Suppressor macrophage treated with lipopolysaccharide for 4 hours (primary cell): ENCODE measurements at regions not wholly inside any gene's neighbourhood (a gene's known extent, or its start where the extent isn't known, plus 50 kb on each side); places are given as distances from the start of the nearest gene placed in this dataset.
"Not testable (repeated sequence)": the region's sequence is repeated elsewhere in the genome, so short reads cannot be mapped to it uniquely, and the experiment has no call there.

Source experiments
- DNase-seq: peaks from one replicate; pipeline ENCODE4 v3.0.0-alpha.2; 2020

DNA sequence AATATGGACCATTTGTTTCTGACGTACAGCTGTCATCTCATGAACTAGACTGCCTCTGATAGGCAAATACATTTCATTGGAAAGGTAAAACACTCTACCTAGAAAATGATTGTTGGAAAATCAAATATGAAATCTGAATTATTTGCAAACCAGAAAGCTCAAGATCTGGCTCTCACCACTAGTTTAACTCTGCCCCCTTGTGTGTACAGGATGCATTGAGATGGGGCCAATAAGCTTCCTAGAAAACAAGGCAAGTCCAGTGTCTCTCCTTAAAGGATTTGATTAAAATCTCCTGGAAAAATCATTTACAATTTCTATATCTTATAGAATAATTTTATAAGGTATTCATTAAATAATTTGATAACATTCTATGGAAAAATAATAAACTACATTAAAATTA lies 311.9 kb upstream of the ANKH start:
- no peak for DNase-seq

DNA sequence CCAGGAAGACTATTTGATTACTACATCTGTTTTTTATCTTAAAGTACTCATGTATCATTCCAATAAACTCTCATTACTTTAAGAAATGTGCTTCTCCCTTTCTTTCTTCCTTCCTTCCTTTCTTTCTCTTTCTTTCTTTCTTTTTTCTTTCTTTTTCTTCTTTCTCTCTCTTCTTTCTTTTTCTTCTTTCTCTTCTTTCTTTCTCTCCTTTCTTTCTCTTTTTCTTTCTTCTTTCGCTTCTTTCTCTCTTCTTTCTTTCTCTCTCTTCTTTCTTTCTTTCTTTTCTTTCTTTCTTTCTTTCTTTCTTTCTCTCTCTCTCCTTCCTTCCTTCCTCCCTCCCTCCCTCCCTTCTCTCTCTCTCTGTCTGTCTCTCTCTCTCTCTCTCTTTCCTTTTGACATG lies 298.6 kb upstream of the ANKH start:
- DNase-seq, result no peak

DNA sequence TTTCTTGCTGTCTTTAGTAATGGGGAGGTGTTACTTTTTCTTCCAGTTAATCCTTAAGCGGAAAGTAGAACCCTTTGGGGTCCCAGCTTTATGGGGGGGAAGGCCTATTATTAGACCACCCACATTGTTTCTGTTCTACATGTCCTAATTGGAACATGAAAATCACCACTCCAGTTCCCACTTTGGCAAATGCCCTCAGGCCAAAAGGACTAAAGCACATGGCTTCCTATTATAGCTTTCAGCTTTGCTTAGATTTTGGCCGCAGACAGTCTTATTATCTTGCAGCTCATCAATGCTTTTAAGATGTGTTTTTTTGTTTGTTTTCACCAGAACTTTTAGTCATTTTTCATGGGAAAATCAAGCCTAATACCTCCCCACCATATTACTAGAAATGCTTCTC lies 296.8 kb upstream of the ANKH start:
- DNase-seq, result no peak

- DNase-seq, result no peak
Measured at GRCh38 chr5:15160091-15160490, 288.5 kb upstream of the ANKH start.

GRCh38 chr5:15159606-15160005 lies 288.0 kb upstream of the ANKH start:
- no peak for DNase-seq

GRCh38 chr5:15142458-15142857 lies 270.9 kb upstream of the ANKH start:
- DNase-seq, result no peak

- no peak for DNase-seq
Measured at GRCh38 chr5:15137414-15137813, 265.8 kb upstream of the ANKH start.

DNA sequence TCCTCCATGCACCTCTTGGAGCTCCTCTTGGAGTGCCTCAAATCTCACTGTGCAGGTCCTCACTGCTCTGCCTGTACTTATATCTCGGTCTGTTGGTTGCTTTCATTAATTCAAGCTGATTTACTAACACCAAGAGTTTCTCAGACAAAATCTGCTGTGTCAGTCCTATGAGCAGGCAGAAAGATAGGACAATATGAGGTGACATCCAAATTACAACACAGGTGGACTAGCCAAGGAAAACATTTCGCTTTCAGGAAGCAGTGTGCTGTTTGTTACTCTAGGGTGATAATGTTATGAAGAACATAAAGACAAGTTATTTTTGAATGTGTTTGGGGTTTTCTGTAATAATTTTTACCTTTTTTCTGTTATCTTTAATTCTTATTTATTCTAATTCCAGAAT lies 264.1 kb upstream of the ANKH start:
- DNase-seq, result no peak

DNA sequence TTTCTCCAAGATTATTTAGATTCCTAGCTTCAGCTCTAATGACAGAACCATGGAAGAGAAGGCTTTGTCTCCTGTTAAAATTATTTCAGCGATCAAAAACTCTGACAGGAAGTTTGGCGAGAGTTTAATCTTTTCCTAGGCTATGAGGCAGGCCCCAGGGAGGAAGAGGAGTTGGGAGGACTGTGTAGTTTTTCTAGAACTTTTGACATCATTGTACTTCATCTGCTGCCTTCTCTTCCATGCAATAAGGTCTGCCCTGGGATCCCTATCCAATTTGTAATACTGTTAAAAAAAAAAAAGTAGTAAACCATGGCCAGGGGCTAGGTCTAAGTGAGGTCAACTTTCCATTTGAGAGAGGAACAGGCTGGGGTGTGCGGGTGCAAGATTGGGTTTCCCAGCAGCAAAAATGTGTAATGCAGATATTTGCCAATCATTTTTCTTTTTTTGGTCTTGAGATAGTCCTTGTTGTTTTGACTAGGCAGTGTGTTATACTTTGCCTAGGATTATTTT lies 261.9 kb upstream of the ANKH start:
- no peak for DNase-seq

DNA sequence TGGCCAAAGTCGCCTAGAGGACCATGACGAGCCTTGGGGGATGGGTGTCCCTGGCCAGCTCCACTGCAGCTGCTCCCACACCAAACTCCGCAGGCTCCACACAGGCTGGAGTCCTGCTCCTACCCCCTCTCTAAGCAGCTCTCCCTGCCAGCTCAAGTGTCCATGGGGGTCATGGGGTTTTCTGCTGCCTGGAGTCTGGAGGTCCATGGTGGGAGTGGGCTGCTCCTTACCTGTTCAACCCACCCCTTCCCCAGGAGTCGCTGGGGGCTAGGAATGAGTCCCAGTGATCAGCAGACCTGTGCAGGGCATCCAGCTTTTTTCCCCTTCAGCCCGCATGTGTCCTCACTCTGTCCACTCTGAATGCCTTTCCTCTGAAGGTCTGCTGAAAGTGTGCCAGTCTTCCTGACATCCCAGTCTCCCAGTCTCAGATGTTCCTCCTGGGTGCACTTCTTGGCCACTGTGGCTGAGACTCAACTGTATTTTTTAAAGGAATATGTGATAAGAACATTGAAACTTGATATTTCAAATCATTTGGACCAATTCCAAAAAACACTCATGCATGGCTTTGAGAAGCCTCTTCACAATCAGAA lies 261.3 kb upstream of the ANKH start:
- DNase-seq, result no peak

DNA sequence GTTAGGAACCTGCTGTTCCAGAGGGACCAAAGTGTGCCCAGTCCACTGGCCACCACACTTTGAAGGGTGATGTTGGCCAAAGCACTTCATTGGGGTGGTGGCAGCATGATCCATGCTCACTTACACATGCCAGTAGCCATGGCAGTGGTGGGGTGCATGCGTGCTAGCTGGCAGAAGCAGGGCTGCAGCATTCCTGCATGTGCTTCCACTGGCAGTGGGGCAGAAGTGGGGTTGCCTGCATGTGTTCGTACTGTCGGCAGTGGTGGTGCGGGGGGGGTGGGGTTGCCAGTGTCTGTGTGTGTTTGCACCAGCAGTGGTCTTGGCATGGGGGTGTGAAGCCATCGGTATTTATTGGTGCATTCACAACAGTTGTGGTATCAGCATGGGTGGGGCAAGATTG lies 260.3 kb upstream of the ANKH start:
- DNase-seq, result no peak

DNA sequence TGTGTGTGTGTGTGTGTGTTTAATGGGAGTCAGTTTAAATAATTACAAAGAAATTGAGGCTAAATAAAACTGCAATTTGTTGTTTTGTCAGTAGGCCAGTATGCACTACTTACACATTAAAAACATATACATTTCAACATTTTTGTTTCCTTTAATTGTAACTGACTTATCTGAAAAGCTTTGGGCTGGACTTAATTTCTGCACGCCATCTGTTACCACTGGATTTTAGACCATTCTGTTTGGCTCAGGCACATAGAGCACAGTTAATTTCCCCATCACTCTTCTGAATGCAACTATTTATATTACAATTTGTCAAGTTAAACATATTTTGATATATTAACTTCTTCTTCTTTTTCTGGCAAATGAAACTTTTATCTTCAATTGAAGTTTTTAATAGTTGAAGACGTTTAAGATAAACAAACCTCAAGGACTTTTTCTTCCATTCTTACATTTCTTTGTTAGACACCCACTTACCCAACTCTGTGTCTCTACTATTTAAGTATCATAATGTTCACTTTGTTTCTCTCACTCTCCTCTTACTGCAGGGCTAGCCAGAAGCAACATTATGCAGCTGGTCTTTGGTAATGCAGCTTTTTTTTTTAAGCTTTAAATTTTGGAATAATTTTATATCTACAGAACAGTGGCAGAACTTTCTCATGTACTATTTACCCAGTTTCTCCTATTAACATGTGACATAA lies 253.4 kb upstream of the ANKH start:
- DNase-seq, result no peak

DNA sequence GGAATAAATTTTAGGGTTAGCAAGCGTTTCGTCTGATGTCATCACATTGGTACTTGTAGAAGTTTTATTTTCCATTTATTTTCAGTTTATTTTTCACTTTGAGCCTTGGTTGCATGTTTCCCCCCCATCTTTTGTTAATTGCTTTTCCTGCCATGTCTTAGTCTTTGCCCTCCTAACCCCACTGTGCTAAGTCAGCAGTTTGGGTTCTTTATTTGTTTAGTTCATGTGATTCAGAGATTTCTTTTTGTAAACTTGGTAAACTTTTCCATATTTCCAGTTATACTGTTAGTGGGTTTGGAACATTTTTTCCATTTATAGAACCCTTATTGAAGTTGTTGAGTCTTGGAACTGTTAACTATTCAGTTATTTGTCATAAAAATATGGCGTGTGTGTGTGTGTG lies 252.9 kb upstream of the ANKH start:
- DNase-seq, result no peak

GRCh38 chr5:15117688-15118087 lies 246.1 kb upstream of the ANKH start:
- no peak for DNase-seq

- DNase-seq, result no peak
Measured at GRCh38 chr5:15116996-15117395, 245.4 kb upstream of the ANKH start.

GRCh38 chr5:15106530-15107283 lies 235.1 kb upstream of the ANKH start:
- DNase-seq, result no peak

DNA sequence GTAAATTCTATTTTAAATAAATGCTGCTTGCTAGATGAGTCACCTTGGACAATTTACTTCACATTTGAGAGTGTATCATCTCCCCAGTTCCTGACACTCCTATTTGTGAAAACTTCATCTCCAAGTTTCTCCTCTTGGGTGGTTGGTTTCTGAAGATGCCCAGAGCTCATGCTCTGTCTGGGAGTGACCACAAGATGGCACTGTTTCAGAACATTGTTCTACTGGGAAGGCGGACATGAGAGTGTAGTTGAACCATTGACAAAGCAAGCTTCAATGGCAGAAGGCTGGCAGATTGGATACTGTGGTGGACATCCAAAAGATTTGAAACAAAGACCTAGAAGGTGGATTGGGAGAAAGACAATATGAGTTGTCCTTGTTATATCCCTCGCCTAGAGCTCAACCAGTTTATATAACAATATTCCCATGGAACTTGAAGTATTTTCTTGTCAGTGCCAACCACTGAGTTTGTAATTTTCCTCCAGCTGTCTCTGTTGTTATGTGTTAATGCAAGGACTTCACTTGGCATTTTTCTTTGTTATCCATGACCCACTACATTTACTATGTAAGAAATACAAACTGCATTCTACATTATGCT lies 234.3 kb upstream of the ANKH start:
- peak; percentile 39 for DNase-seq

- no peak for DNase-seq
Measured at GRCh38 chr5:15103864-15104263, 232.3 kb upstream of the ANKH start.

- DNase-seq, result no peak
Measured at GRCh38 chr5:15103130-15103529, 231.6 kb upstream of the ANKH start.

- no peak for DNase-seq
Measured at GRCh38 chr5:15097552-15097951, 226.0 kb upstream of the ANKH start.

DNA sequence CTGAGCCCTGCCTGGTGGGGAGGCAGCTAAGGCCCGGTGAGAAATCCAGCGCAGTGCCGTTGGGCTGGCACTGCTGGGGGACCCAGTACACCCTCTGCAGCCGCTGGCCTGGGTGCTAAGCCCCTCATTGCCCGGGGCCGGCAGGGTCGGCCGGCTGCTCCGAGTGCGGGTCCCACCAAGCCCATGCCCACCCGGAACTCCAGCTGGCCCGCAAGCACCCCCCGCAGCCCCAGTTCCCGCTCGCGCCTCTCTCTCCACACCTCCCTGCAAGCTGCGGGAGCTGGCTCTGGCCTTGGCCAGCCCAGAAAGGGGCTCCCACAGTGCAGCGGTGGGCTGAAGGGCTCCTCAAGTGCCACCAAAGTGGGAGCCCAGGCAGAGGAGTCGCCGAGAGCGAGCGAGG lies 225.1 kb upstream of the ANKH start:
- not testable (repeated sequence) for DNase-seq

DNA sequence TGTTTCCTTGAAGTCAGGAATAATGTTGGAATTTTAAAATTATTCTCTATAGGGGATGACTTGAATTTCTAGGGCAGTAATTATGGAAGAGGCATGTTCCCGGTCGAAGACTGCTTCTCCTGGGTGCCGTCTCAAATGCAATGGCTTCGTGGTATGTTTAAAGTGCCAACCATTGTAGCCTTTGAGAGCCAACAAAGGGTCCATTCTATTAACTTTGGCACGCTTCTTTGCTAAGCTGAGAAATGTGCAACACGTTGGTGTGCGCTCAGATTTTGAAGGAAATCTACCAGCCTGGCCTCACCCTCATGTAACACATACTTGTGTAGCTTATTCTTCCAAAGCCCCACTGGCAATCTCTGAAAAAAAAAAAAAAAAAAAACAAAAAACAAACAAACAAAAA lies 221.2 kb upstream of the ANKH start:
- DNase-seq, result no peak

DNA sequence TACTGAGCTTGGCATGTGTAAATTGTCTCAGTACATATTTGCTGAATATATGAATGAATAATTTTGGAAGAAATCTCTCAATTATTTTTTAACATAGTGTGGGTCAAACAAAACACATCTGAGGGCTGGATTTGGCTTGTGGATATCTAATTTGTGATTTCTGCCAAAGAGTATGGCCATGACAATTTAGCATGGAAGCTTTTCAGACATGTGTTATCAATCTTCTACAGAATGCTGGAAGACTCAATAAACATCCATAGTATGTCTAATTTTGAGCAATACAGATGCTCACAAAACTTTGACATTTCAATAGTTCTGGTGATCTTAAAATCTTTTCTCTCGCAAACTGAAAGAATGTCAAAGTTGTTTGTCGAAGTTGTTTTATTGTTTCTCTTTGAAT lies 214.1 kb upstream of the ANKH start:
- no peak for DNase-seq

DNA sequence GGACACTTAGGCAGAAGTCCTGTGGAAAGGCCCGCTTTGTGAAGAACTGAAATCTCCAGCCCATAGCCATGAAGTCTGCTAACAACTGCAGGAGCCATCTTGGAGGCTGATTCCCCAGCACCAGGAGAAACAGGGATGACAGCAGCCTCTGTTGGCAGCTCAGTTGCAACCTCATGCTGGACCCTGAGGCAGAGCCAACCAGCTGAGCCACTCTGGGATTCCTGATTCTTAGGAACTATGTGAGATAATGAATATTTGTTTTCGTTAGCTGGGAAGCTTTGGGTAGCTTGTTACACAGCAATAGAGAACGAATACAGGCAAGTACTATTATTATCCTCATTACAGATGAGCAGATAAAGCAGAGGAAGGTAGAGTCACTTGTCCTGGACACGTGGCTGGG lies 210.5 kb upstream of the ANKH start:
- no peak for DNase-seq
